ENCODE measurements at regions not wholly inside any gene's neighbourhood (a gene's known extent, or its start where the extent isn't known, plus 50 kb on each side); places are given as distances from the start of the nearest gene placed in this dataset.

DNA sequence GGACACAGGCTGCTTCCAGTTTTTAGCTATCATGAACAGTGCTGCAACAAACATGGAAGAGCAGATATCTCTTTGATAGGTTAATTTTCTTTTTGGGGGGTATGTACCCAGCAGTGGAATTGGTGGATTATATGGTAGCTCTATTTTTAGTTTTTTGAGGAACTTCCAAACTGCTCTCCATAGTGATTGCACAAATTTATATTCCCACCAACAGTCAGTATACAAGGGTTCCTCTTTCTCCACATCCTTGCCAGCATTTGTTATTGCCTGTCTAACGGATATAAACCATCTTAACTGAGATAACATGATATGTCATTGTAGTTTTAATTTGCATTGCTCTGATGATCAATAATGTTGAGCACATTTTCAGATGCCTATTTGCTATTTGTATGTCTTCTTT, 237.6 kb downstream of the MMUT start:
- FAIRE-seq: no peak
- no peaks in the 10 kb centered on the region for H3K9me1 ChIP-seq (ENCODE audit: control insufficient read depth, extremely low read depth, insufficient read depth, low read length)
- TF ChIP-seq, protein P1, sequence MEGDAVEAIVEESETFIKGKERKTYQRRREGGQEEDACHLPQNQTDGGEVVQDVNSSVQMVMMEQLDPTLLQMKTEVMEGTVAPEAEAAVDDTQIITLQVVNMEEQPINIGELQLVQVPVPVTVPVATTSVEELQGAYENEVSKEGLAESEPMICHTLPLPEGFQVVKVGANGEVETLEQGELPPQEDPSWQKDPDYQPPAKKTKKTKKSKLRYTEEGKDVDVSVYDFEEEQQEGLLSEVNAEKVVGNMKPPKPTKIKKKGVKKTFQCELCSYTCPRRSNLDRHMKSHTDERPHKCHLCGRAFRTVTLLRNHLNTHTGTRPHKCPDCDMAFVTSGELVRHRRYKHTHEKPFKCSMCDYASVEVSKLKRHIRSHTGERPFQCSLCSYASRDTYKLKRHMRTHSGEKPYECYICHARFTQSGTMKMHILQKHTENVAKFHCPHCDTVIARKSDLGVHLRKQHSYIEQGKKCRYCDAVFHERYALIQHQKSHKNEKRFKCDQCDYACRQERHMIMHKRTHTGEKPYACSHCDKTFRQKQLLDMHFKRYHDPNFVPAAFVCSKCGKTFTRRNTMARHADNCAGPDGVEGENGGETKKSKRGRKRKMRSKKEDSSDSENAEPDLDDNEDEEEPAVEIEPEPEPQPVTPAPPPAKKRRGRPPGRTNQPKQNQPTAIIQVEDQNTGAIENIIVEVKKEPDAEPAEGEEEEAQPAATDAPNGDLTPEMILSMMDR (optimal IDR thresholded peaks at IDR 0.05 in 1 of 3, IDR thresholded peaks at IDR 0.05 in 1 of 3, conservative IDR thresholded peaks at IDR 0.05 in 1 of 3; ENCODE audit: extremely low read depth in 1 of 3, insufficient read depth in 2 of 3, low read length in 3 of 3): no peak
- TF ChIP-seq EZH2 (IDR thresholded peaks at IDR 0.05; ENCODE audit: low read length): no peak

DNA sequence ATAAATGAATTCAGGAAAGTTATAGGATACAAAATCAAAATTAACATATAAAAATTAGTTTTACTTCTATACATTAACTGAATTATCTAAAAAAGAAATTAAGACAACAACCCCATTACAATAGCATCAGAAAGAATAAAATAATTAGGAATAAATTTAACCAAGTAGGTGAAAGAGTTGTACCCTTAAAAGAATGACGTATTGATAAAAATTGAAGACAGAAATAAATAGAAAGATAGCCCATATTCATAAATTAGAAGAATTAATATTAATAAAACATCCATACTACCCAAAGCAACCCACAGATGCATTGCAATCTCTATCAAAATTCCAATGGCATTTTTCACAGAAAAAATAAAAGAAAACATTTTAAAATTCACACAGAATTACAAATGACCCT, 242.8 kb downstream of the MMUT start:
- dilution Hi-C loops (cut with MboI; ENCODE audit: extremely low pct_ligation_motif_present, low sequenced_read_pairs): no loop called here
- no peak overlapping the region for H3K4me3 ChIP-seq (ENCODE audit: control insufficient read depth in 2 of 3, extremely low read depth in 1 of 3, insufficient read depth in 2 of 3, low read depth in 1 of 3, low read length in 3 of 3)
- FAIRE-seq: no peak

More for the DNA sequence above, 237.6 kb downstream of the MMUT start:
- Histone ChIP-seq H3K4me3 (ENCODE audit: control insufficient read depth in 2 of 3, extremely low read depth in 1 of 3, insufficient read depth in 2 of 3, low read depth in 1 of 3, low read length in 3 of 3) (no peak overlapping the region), H2AFZ (ENCODE audit: control insufficient read depth, low read length) (no peak overlapping the region), H3K9ac (ENCODE audit: control insufficient read depth, extremely low read depth, insufficient read depth, low read length) (no peak overlapping the region), H3K9me3 (ENCODE audit: control insufficient read depth, low read depth, low read length) (no peaks in the 10 kb centered on the region), H3K27me3 (ENCODE audit: control insufficient read depth, extremely low read depth, insufficient read depth, low read length) (no peaks in the 10 kb centered on the region), H3K4me1 (ENCODE audit: control insufficient read depth, extremely low read depth, insufficient read depth, low read length) (no peaks in the 10 kb centered on the region), H3K36me3 (ENCODE audit: control insufficient read depth in 2 of 2, extremely low read depth in 1 of 2, insufficient read depth in 2 of 2, low read length in 2 of 2) (no peaks in the 10 kb centered on the region), H3K4me2 (ENCODE audit: control insufficient read depth, extremely low read depth, insufficient read depth, low read depth, low read length) (no peak overlapping the region), H4K20me1 (ENCODE audit: control insufficient read depth, extremely low read depth, insufficient read depth, low read length) (no peaks in the 10 kb centered on the region), H3K79me2 (ENCODE audit: control insufficient read depth, insufficient read depth, low read length) (no peaks in the 10 kb centered on the region), H3K27ac (ENCODE audit: control insufficient read depth, insufficient read depth, low read length) (no peak overlapping the region)
- no peak for DNase-seq (ENCODE audit: low read depth, low spot score)
- dilution Hi-C loops (cut with MboI; ENCODE audit: extremely low pct_ligation_motif_present, low sequenced_read_pairs): no loop called here

More for the DNA sequence above, 242.8 kb downstream of the MMUT start:
- H3K4me1 ChIP-seq (ENCODE audit: control insufficient read depth, extremely low read depth, insufficient read depth, low read length): no peaks in the 10 kb centered on the region
- no peak overlapping the region for H3K9ac ChIP-seq (ENCODE audit: control insufficient read depth, extremely low read depth, insufficient read depth, low read length)
- no peaks in the 10 kb centered on the region for H3K9me3 ChIP-seq (ENCODE audit: control insufficient read depth, low read depth, low read length)
- no peaks in the 10 kb centered on the region for H4K20me1 ChIP-seq (ENCODE audit: control insufficient read depth, extremely low read depth, insufficient read depth, low read length)
- DNase-seq (ENCODE audit: low read depth, low spot score): no peak
- no peaks in the 10 kb centered on the region for H3K27me3 ChIP-seq (ENCODE audit: control insufficient read depth, extremely low read depth, insufficient read depth, low read length)
- no peaks in the 10 kb centered on the region for H3K79me2 ChIP-seq (ENCODE audit: control insufficient read depth, insufficient read depth, low read length)
- no peaks in the 10 kb centered on the region for H3K9me1 ChIP-seq (ENCODE audit: control insufficient read depth, extremely low read depth, insufficient read depth, low read length)
- no peak overlapping the region for H3K27ac ChIP-seq (ENCODE audit: control insufficient read depth, insufficient read depth, low read length)
- no peak overlapping the region for H3K4me2 ChIP-seq (ENCODE audit: control insufficient read depth, extremely low read depth, insufficient read depth, low read depth, low read length)
- TF ChIP-seq, protein P1 (optimal IDR thresholded peaks at IDR 0.05 in 1 of 3, IDR thresholded peaks at IDR 0.05 in 1 of 3, conservative IDR thresholded peaks at IDR 0.05 in 1 of 3; ENCODE audit: extremely low read depth in 1 of 3, insufficient read depth in 2 of 3, low read length in 3 of 3): no peak
- no peak for TF ChIP-seq EZH2 (IDR thresholded peaks at IDR 0.05; ENCODE audit: low read length)
- no peaks in the 10 kb centered on the region for H3K36me3 ChIP-seq (ENCODE audit: control insufficient read depth in 2 of 2, extremely low read depth in 1 of 2, insufficient read depth in 2 of 2, low read length in 2 of 2)
- H2AFZ ChIP-seq (ENCODE audit: control insufficient read depth, low read length): no peak overlapping the region

Data from keratinocyte (primary cell).